ENCODE measurements at regions not wholly inside any gene's neighbourhood (a gene's known extent, or its start where the extent isn't known, plus 50 kb on each side); places are given as distances from the start of the nearest gene placed in this dataset.
"Not testable (repeated sequence)": the region's sequence is repeated elsewhere in the genome, so short reads cannot be mapped to it uniquely, and the experiment has no call there.

- H3K36me3 ChIP-seq (ENCODE audit: control insufficient read depth in 1 of 2, insufficient read depth in 2 of 2, low read length in 2 of 2): no peaks in the 10 kb centered on the region
- no peaks in the 10 kb centered on the region for H3K27me3 ChIP-seq (ENCODE audit: low read depth, low read length)
- no peak overlapping the region for H3K27ac ChIP-seq (ENCODE audit: low read length)
- H3K9me3 ChIP-seq (ENCODE audit: control insufficient read depth in 1 of 2, low read length in 2 of 2): no peaks in the 10 kb centered on the region
- no peaks in the 10 kb centered on the region for H3K4me1 ChIP-seq (ENCODE audit: control insufficient read depth in 1 of 2, insufficient read depth in 2 of 2, low read length in 2 of 2)
- H3K4me3 ChIP-seq (ENCODE audit: low read depth in 1 of 2, low read length in 2 of 2): no peak overlapping the region
Measured at GRCh38 chr7:68063171-68063570, 1066.5 kb downstream of the TYW1 start.

GRCh38 chr7:68065581-68065980 is 1068.9 kb downstream of the TYW1 start:
- no peaks in the 10 kb centered on the region for H3K27me3 ChIP-seq (ENCODE audit: low read depth, low read length)
- H3K4me3 ChIP-seq (ENCODE audit: low read depth in 1 of 2, low read length in 2 of 2): no peak overlapping the region
- H3K9me3 ChIP-seq (ENCODE audit: control insufficient read depth in 1 of 2, low read length in 2 of 2): no peaks in the 10 kb centered on the region
- no peak overlapping the region for H3K27ac ChIP-seq (ENCODE audit: low read length)
- no peaks in the 10 kb centered on the region for H3K4me1 ChIP-seq (ENCODE audit: control insufficient read depth in 1 of 2, insufficient read depth in 2 of 2, low read length in 2 of 2)
- H3K36me3 ChIP-seq (ENCODE audit: control insufficient read depth in 1 of 2, insufficient read depth in 2 of 2, low read length in 2 of 2): no peaks in the 10 kb centered on the region

- Histone ChIP-seq H3K27ac (ENCODE audit: low read length) (no peak overlapping the region), H3K9me3 (ENCODE audit: control insufficient read depth in 1 of 2, low read length in 2 of 2) (peaks cover 0 to 4% of the 10 kb centered on the region in 2 donors), H3K27me3 (ENCODE audit: low read depth, low read length) (no peaks in the 10 kb centered on the region), H3K4me1 (ENCODE audit: control insufficient read depth in 1 of 2, insufficient read depth in 2 of 2, low read length in 2 of 2) (no peaks in the 10 kb centered on the region), H3K4me3 (ENCODE audit: low read depth in 1 of 2, low read length in 2 of 2) (no peak overlapping the region), H3K36me3 (ENCODE audit: control insufficient read depth in 1 of 2, insufficient read depth in 2 of 2, low read length in 2 of 2) (no peaks in the 10 kb centered on the region)
Measured at GRCh38 chr7:68067845-68068244, 1071.2 kb downstream of the TYW1 start.

GRCh38 chr7:68070992-68071391 is 1074.4 kb downstream of the TYW1 start:
- Histone ChIP-seq H3K4me3 (ENCODE audit: low read depth in 1 of 2, low read length in 2 of 2) (no peak overlapping the region), H3K27ac (ENCODE audit: low read length) (no peak overlapping the region), H3K4me1 (ENCODE audit: control insufficient read depth in 1 of 2, insufficient read depth in 2 of 2, low read length in 2 of 2) (no peaks in the 10 kb centered on the region), H3K27me3 (ENCODE audit: low read depth, low read length) (no peaks in the 10 kb centered on the region), H3K9me3 (ENCODE audit: control insufficient read depth in 1 of 2, low read length in 2 of 2) (peaks cover 0 to 4% of the 10 kb centered on the region in 2 donors), H3K36me3 (ENCODE audit: control insufficient read depth in 1 of 2, insufficient read depth in 2 of 2, low read length in 2 of 2) (no peaks in the 10 kb centered on the region)

- no peaks in the 10 kb centered on the region for H3K36me3 ChIP-seq (ENCODE audit: control insufficient read depth in 1 of 2, insufficient read depth in 2 of 2, low read length in 2 of 2)
- no peak overlapping the region for H3K27ac ChIP-seq (ENCODE audit: low read length)
- peaks cover 0 to 4% of the 10 kb centered on the region in 2 donors for H3K9me3 ChIP-seq (ENCODE audit: control insufficient read depth in 1 of 2, low read length in 2 of 2)
- no peaks in the 10 kb centered on the region for H3K4me1 ChIP-seq (ENCODE audit: control insufficient read depth in 1 of 2, insufficient read depth in 2 of 2, low read length in 2 of 2)
- no peaks in the 10 kb centered on the region for H3K27me3 ChIP-seq (ENCODE audit: low read depth, low read length)
- no peak overlapping the region for H3K4me3 ChIP-seq (ENCODE audit: low read depth in 1 of 2, low read length in 2 of 2)
Measured at GRCh38 chr7:68073701-68074100, 1077.1 kb downstream of the TYW1 start.

- Histone ChIP-seq H3K36me3 (ENCODE audit: control insufficient read depth in 1 of 2, insufficient read depth in 2 of 2, low read length in 2 of 2) (no peaks in the 10 kb centered on the region), H3K9me3 (ENCODE audit: control insufficient read depth in 1 of 2, low read length in 2 of 2) (peaks cover 0 to 4% of the 10 kb centered on the region in 2 donors), H3K4me1 (ENCODE audit: control insufficient read depth in 1 of 2, insufficient read depth in 2 of 2, low read length in 2 of 2) (no peaks in the 10 kb centered on the region), H3K4me3 (ENCODE audit: low read depth in 1 of 2, low read length in 2 of 2) (no peak overlapping the region), H3K27me3 (ENCODE audit: low read depth, low read length) (no peaks in the 10 kb centered on the region), H3K27ac (ENCODE audit: low read length) (no peak overlapping the region)
Measured at GRCh38 chr7:68074242-68074641, 1077.6 kb downstream of the TYW1 start.

- Histone ChIP-seq H3K4me1 (ENCODE audit: control insufficient read depth in 1 of 2, insufficient read depth in 2 of 2, low read length in 2 of 2) (no peaks in the 10 kb centered on the region), H3K27ac (ENCODE audit: low read length) (no peak overlapping the region), H3K36me3 (ENCODE audit: control insufficient read depth in 1 of 2, insufficient read depth in 2 of 2, low read length in 2 of 2) (no peaks in the 10 kb centered on the region), H3K9me3 (ENCODE audit: control insufficient read depth in 1 of 2, low read length in 2 of 2) (peaks cover 0 to 5% of the 10 kb centered on the region in 2 donors), H3K4me3 (ENCODE audit: low read depth in 1 of 2, low read length in 2 of 2) (no peak overlapping the region), H3K27me3 (ENCODE audit: low read depth, low read length) (no peaks in the 10 kb centered on the region)
Measured at GRCh38 chr7:68078157-68078710, 1081.6 kb downstream of the TYW1 start.

GRCh38 chr7:68082066-68082960 is 1085.7 kb downstream of the TYW1 start:
- H3K4me3 ChIP-seq (ENCODE audit: low read depth in 1 of 2, low read length in 2 of 2); H3K27ac ChIP-seq (ENCODE audit: low read length); H3K27me3 ChIP-seq (ENCODE audit: low read depth, low read length); H3K9me3 ChIP-seq (ENCODE audit: control insufficient read depth in 1 of 2, low read length in 2 of 2); H3K36me3 ChIP-seq (ENCODE audit: control insufficient read depth in 1 of 2, insufficient read depth in 2 of 2, low read length in 2 of 2); H3K4me1 ChIP-seq (ENCODE audit: control insufficient read depth in 1 of 2, insufficient read depth in 2 of 2, low read length in 2 of 2): not testable (repeated sequence)

- H3K4me1 ChIP-seq (ENCODE audit: control insufficient read depth in 1 of 2, insufficient read depth in 2 of 2, low read length in 2 of 2); H3K4me3 ChIP-seq (ENCODE audit: low read depth in 1 of 2, low read length in 2 of 2); H3K9me3 ChIP-seq (ENCODE audit: control insufficient read depth in 1 of 2, low read length in 2 of 2): not testable (repeated sequence)
Measured at GRCh38 chr7:68082961-68083657, 1086.5 kb downstream of the TYW1 start.

GRCh38 chr7:68087401-68087800 is 1090.8 kb downstream of the TYW1 start:
- Histone ChIP-seq H3K9me3 (ENCODE audit: control insufficient read depth in 1 of 2, low read length in 2 of 2) (peaks cover 0 to 9% of the 10 kb centered on the region in 2 donors), H3K27ac (ENCODE audit: low read length) (no peak overlapping the region), H3K27me3 (ENCODE audit: low read depth, low read length) (no peaks in the 10 kb centered on the region), H3K4me3 (ENCODE audit: low read depth in 1 of 2, low read length in 2 of 2) (no peak overlapping the region), H3K4me1 (ENCODE audit: control insufficient read depth in 1 of 2, insufficient read depth in 2 of 2, low read length in 2 of 2) (no peaks in the 10 kb centered on the region), H3K36me3 (ENCODE audit: control insufficient read depth in 1 of 2, insufficient read depth in 2 of 2, low read length in 2 of 2) (no peaks in the 10 kb centered on the region)

More at GRCh38 chr7:68082961-68083657, 1086.5 kb downstream of the TYW1 start:
- H3K27me3 ChIP-seq (ENCODE audit: low read depth, low read length); H3K27ac ChIP-seq (ENCODE audit: low read length); H3K36me3 ChIP-seq (ENCODE audit: control insufficient read depth in 1 of 2, insufficient read depth in 2 of 2, low read length in 2 of 2): not testable (repeated sequence)

- Histone ChIP-seq H3K9me3 (ENCODE audit: control insufficient read depth in 1 of 2, low read length in 2 of 2) (peaks cover 3 to 4% of the 10 kb centered on the region in 2 donors), H3K4me1 (ENCODE audit: control insufficient read depth in 1 of 2, insufficient read depth in 2 of 2, low read length in 2 of 2) (no peaks in the 10 kb centered on the region), H3K27ac (ENCODE audit: low read length) (no peak overlapping the region), H3K4me3 (ENCODE audit: low read depth in 1 of 2, low read length in 2 of 2) (no peak overlapping the region), H3K36me3 (ENCODE audit: control insufficient read depth in 1 of 2, insufficient read depth in 2 of 2, low read length in 2 of 2) (no peaks in the 10 kb centered on the region), H3K27me3 (ENCODE audit: low read depth, low read length) (no peaks in the 10 kb centered on the region)
Measured at GRCh38 chr7:68088879-68089278, 1092.2 kb downstream of the TYW1 start.

All from muscle layer of duodenum (tissue), 2 donors.